ENCODE measurements at regions not wholly inside any gene's neighbourhood (a gene's known extent, or its start where the extent isn't known, plus 50 kb on each side); places are given as distances from the start of the nearest gene placed in this dataset.

DNA sequence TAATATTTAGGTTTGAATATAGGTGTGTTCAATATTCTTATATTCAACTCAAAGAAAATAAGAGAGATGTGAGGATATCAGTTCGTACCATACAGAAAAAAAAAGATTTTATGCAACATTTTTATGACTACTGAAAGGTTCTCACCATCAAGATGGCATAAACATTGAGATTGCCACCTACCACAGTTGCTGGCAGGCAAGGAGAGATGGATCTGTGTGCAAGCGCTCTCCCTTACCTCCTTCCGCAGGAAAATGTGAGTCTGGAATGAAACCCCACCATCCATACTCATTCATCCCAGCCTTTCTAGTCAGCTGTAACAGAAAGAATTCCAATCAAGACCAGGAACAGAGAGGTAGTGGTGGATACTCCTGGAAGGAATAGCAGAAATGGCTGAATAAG lies 376.9 kb downstream of the PPP3CA start:
- no peak for TF ChIP-seq ZNF274 (IDR thresholded peaks at IDR 0.05; ENCODE audit: low read depth, low read length)
- no peak for TF ChIP-seq SUZ12 (IDR thresholded peaks at IDR 0.05; ENCODE audit: extremely low read depth, insufficient read depth, insufficient read length)
- Histone ChIP-seq H3K9ac (ENCODE audit: insufficient read length, low read depth) (no peak overlapping the region), H3K9me3 (ENCODE audit: insufficient read depth, low read length) (no peaks in the 10 kb centered on the region), H3K36me3 (ENCODE audit: insufficient read depth, insufficient read length, low read length) (no peaks in the 10 kb centered on the region), H3K4me1 (ENCODE audit: insufficient read depth, insufficient read length) (no peaks in the 10 kb centered on the region), H3K27me3 (ENCODE audit: insufficient read depth, insufficient read length) (no peaks in the 10 kb centered on the region), H3K4me3 (ENCODE audit: insufficient read length, low read depth) (no peak overlapping the region)
- no peak for DNase-seq (ENCODE audit: low read depth, low spot score)

GRCh38 chr4:100969925-100970324 lies 377.4 kb downstream of the PPP3CA start:
- no peak for TF ChIP-seq ZNF274 (IDR thresholded peaks at IDR 0.05; ENCODE audit: low read depth, low read length)
- no peak for TF ChIP-seq YY1 (IDR thresholded peaks at IDR 0.05; ENCODE audit: insufficient read depth, insufficient read length)
- no peak for TF ChIP-seq SUZ12 (IDR thresholded peaks at IDR 0.05; ENCODE audit: extremely low read depth, insufficient read depth, insufficient read length)
- H3K4me1 ChIP-seq (ENCODE audit: insufficient read depth, insufficient read length), result no peaks in the 10 kb centered on the region
- no peaks in the 10 kb centered on the region for H3K36me3 ChIP-seq (ENCODE audit: insufficient read depth, insufficient read length, low read length)
- no peak overlapping the region for H3K4me3 ChIP-seq (ENCODE audit: insufficient read length, low read depth)
- H3K9me3 ChIP-seq (ENCODE audit: insufficient read depth, low read length), result no peaks in the 10 kb centered on the region
- no peak for DNase-seq (ENCODE audit: low read depth, low spot score)
- H3K27me3 ChIP-seq (ENCODE audit: insufficient read depth, insufficient read length), result no peaks in the 10 kb centered on the region
- H3K9ac ChIP-seq (ENCODE audit: insufficient read length, low read depth), result no peak overlapping the region

DNA sequence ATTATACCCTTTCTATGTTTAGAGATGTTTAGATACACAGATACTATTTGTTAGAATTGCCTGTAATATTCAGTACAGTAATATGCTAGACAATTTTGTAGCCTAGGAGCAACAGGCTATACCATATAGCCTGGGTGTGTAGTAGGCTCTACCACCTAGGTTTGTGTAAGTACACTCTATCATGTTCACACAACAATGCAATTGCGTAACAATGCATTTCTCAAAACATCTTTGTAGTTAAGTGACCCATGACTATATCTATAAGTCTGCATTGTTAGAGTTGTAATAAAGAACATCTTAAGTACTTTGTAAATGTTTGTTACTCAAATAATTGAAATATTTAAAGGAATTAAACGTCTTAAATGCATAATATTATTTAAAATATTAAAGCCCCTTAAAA lies 379.3 kb downstream of the PPP3CA start:
- H3K9me3 ChIP-seq (ENCODE audit: insufficient read depth, low read length), result no peaks in the 10 kb centered on the region
- no peak overlapping the region for H3K9ac ChIP-seq (ENCODE audit: insufficient read length, low read depth)
- no peaks in the 10 kb centered on the region for H3K27me3 ChIP-seq (ENCODE audit: insufficient read depth, insufficient read length)
- H3K36me3 ChIP-seq (ENCODE audit: insufficient read depth, insufficient read length, low read length), result no peaks in the 10 kb centered on the region
- no peaks in the 10 kb centered on the region for H3K4me1 ChIP-seq (ENCODE audit: insufficient read depth, insufficient read length)
- TF ChIP-seq YY1 (IDR thresholded peaks at IDR 0.05; ENCODE audit: insufficient read depth, insufficient read length) (no peak), SUZ12 (IDR thresholded peaks at IDR 0.05; ENCODE audit: extremely low read depth, insufficient read depth, insufficient read length) (no peak), ZNF274 (IDR thresholded peaks at IDR 0.05; ENCODE audit: low read depth, low read length) (no peak)
- no peak overlapping the region for H3K4me3 ChIP-seq (ENCODE audit: insufficient read length, low read depth)
- DNase-seq (ENCODE audit: low read depth, low spot score), result no peak

DNA sequence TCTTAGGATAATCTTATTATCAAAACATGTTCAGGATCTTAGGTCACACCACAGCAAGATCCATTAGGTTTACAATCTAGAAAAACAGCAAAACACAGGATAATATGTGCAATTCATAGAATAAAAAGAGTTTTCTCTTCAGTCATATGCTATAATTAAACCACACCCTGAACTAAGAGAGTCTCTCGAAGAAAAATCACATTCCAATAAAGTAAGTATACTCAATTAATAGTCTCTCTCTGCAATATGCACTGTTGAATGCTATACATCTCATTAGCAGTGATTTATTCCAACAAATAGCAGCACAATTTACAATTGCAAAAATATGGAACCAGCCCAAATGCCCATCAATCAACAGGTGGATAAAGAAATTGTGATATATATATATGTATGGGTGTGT lies 383.7 kb downstream of the PPP3CA start:
- Histone ChIP-seq H3K4me1 (ENCODE audit: insufficient read depth, insufficient read length) (no peaks in the 10 kb centered on the region), H3K9ac (ENCODE audit: insufficient read length, low read depth) (no peak overlapping the region), H3K4me3 (ENCODE audit: insufficient read length, low read depth) (no peak overlapping the region), H3K27me3 (ENCODE audit: insufficient read depth, insufficient read length) (no peaks in the 10 kb centered on the region), H3K9me3 (ENCODE audit: insufficient read depth, low read length) (no peaks in the 10 kb centered on the region), H3K36me3 (ENCODE audit: insufficient read depth, insufficient read length, low read length) (no peaks in the 10 kb centered on the region)
- DNase-seq (ENCODE audit: low read depth, low spot score), result no peak
- TF ChIP-seq YY1 (IDR thresholded peaks at IDR 0.05; ENCODE audit: insufficient read depth, insufficient read length) (no peak), ZNF274 (IDR thresholded peaks at IDR 0.05; ENCODE audit: low read depth, low read length) (no peak), SUZ12 (IDR thresholded peaks at IDR 0.05; ENCODE audit: extremely low read depth, insufficient read depth, insufficient read length) (no peak)

GRCh38 chr4:100962698-100963097 lies 384.6 kb downstream of the PPP3CA start:
- no peak overlapping the region for H3K9ac ChIP-seq (ENCODE audit: insufficient read length, low read depth)
- H3K36me3 ChIP-seq (ENCODE audit: insufficient read depth, insufficient read length, low read length), result no peaks in the 10 kb centered on the region
- no peaks in the 10 kb centered on the region for H3K27me3 ChIP-seq (ENCODE audit: insufficient read depth, insufficient read length)
- no peaks in the 10 kb centered on the region for H3K4me1 ChIP-seq (ENCODE audit: insufficient read depth, insufficient read length)
- TF ChIP-seq ZNF274 (IDR thresholded peaks at IDR 0.05; ENCODE audit: low read depth, low read length) (no peak), SUZ12 (IDR thresholded peaks at IDR 0.05; ENCODE audit: extremely low read depth, insufficient read depth, insufficient read length) (no peak), YY1 (IDR thresholded peaks at IDR 0.05; ENCODE audit: insufficient read depth, insufficient read length) (no peak)
- DNase-seq (ENCODE audit: low read depth, low spot score), result no peak
- no peaks in the 10 kb centered on the region for H3K9me3 ChIP-seq (ENCODE audit: insufficient read depth, low read length)
- H3K4me3 ChIP-seq (ENCODE audit: insufficient read length, low read depth), result no peak overlapping the region

GRCh38 chr4:100960232-100960631 lies 387.1 kb downstream of the PPP3CA start:
- TF ChIP-seq ZNF274 (IDR thresholded peaks at IDR 0.05; ENCODE audit: low read depth, low read length) (no peak), YY1 (IDR thresholded peaks at IDR 0.05; ENCODE audit: insufficient read depth, insufficient read length) (no peak), SUZ12 (IDR thresholded peaks at IDR 0.05; ENCODE audit: extremely low read depth, insufficient read depth, insufficient read length) (no peak)
- Histone ChIP-seq H3K27me3 (ENCODE audit: insufficient read depth, insufficient read length) (no peaks in the 10 kb centered on the region), H3K9me3 (ENCODE audit: insufficient read depth, low read length) (no peaks in the 10 kb centered on the region), H3K9ac (ENCODE audit: insufficient read length, low read depth) (no peak overlapping the region), H3K4me3 (ENCODE audit: insufficient read length, low read depth) (no peak overlapping the region), H3K36me3 (ENCODE audit: insufficient read depth, insufficient read length, low read length) (no peaks in the 10 kb centered on the region), H3K4me1 (ENCODE audit: insufficient read depth, insufficient read length) (no peaks in the 10 kb centered on the region)
- DNase-seq (ENCODE audit: low read depth, low spot score), result no peak

DNA sequence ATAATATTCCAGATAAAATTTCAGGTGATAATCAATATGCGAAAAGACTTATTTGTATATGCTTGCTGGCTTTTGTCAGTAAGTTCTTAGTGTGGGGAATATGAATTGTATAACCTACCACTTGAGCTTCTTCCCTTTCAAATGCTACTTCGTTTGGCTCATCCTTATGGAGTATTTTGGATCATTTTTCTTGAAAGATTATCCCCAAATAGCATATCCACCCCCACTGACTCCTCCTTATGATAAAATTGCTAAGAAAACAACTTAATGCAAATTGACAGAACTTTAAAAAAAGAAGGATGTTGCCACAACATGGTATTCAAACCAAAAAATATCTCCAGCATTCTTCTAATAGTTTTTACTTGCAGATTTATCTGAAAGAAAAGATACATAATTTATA lies 393.3 kb downstream of the PPP3CA start:
- Histone ChIP-seq H3K27me3 (ENCODE audit: insufficient read depth, insufficient read length) (no peaks in the 10 kb centered on the region), H3K4me1 (ENCODE audit: insufficient read depth, insufficient read length) (no peaks in the 10 kb centered on the region), H3K4me3 (ENCODE audit: insufficient read length, low read depth) (no peak overlapping the region), H3K9me3 (ENCODE audit: insufficient read depth, low read length) (no peaks in the 10 kb centered on the region), H3K9ac (ENCODE audit: insufficient read length, low read depth) (no peak overlapping the region), H3K36me3 (ENCODE audit: insufficient read depth, insufficient read length, low read length) (no peaks in the 10 kb centered on the region)
- TF ChIP-seq SUZ12 (IDR thresholded peaks at IDR 0.05; ENCODE audit: extremely low read depth, insufficient read depth, insufficient read length) (no peak), YY1 (IDR thresholded peaks at IDR 0.05; ENCODE audit: insufficient read depth, insufficient read length) (no peak), ZNF274 (IDR thresholded peaks at IDR 0.05; ENCODE audit: low read depth, low read length) (no peak)
- no peak for DNase-seq (ENCODE audit: low read depth, low spot score)

DNA sequence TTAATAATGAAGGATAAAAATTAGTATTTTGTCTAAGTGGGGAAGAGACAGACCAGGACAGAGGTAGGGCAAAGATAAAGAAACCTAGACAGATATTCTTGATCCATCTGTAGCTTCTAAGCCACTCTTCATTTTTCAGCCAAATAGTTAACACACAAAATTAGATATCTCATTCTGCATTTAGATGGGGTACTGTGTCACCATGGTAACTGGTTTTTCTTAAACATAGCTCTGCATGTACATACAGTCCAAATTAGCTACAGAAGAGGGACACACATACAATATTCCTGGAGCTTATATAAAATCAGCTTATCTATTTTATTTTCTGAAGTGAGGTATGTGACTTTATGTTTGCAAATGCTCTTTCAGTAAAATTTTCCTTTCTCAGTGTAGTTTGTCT lies 393.7 kb downstream of the PPP3CA start:
- no peaks in the 10 kb centered on the region for H3K27me3 ChIP-seq (ENCODE audit: insufficient read depth, insufficient read length)
- H3K36me3 ChIP-seq (ENCODE audit: insufficient read depth, insufficient read length, low read length), result no peaks in the 10 kb centered on the region

More for the DNA sequence above, 393.7 kb downstream of the PPP3CA start:
- H3K9ac ChIP-seq (ENCODE audit: insufficient read length, low read depth), result no peak overlapping the region
- H3K9me3 ChIP-seq (ENCODE audit: insufficient read depth, low read length), result no peaks in the 10 kb centered on the region
- H3K4me3 ChIP-seq (ENCODE audit: insufficient read length, low read depth), result no peak overlapping the region
- no peak for TF ChIP-seq SUZ12 (IDR thresholded peaks at IDR 0.05; ENCODE audit: extremely low read depth, insufficient read depth, insufficient read length)
- no peak for TF ChIP-seq ZNF274 (IDR thresholded peaks at IDR 0.05; ENCODE audit: low read depth, low read length)
- no peak for TF ChIP-seq YY1 (IDR thresholded peaks at IDR 0.05; ENCODE audit: insufficient read depth, insufficient read length)
- no peak for DNase-seq (ENCODE audit: low read depth, low spot score)
- no peaks in the 10 kb centered on the region for H3K4me1 ChIP-seq (ENCODE audit: insufficient read depth, insufficient read length)

Data from NT2/D1 (cell line).